Renal cortex interstitium (tissue), 11 donors: ENCODE measurements at regions not wholly inside any gene's neighbourhood (a gene's known extent, or its start where the extent isn't known, plus 50 kb on each side); places are given as distances from the start of the nearest gene placed in this dataset.

Source experiments
- DNase-seq, 11 donors: peaks; one replicate each; pipeline ENCODE4 v3.0.0-alpha.2; 2013; ENCODE audit warnings: low read depth in 9 of 11, low spot score in 4 of 11; ENCODE audit errors: extremely low read depth in 1 of 11

GRCh38 chr13:106034201-106034600 is 501.3 kb downstream of the EFNB2 start:
- DNase-seq, result no peak

- DNase-seq, result no peak
Measured at GRCh38 chr13:106033659-106034058, 501.8 kb downstream of the EFNB2 start.

GRCh38 chr13:106032441-106032840 is 503.0 kb downstream of the EFNB2 start:
- no peak for DNase-seq

GRCh38 chr13:106029676-106030290 is 505.7 kb downstream of the EFNB2 start:
- no peak for DNase-seq

GRCh38 chr13:106028911-106029310 is 506.6 kb downstream of the EFNB2 start:
- DNase-seq, result no peak

- no peak for DNase-seq
Measured at GRCh38 chr13:106011600-106011999, 523.9 kb downstream of the EFNB2 start.

GRCh38 chr13:106010836-106011235 is 524.6 kb downstream of the EFNB2 start:
- DNase-seq, result no peak

GRCh38 chr13:106008540-106008939 is 526.9 kb downstream of the EFNB2 start:
- no peak for DNase-seq

- no peak for DNase-seq
Measured at GRCh38 chr13:106007156-106007555, 528.3 kb downstream of the EFNB2 start.

GRCh38 chr13:106003651-106004050 is 531.8 kb downstream of the EFNB2 start:
- no peak for DNase-seq

GRCh38 chr13:106001443-106001842 is 534.0 kb downstream of the EFNB2 start:
- no peak for DNase-seq

GRCh38 chr13:105997581-105998550 is 537.6 kb downstream of the EFNB2 start:
- DNase-seq, result peak in 8 of 11 donors; percentile 42 to 64 (median 54)

GRCh38 chr13:105996391-105997025 is 539.0 kb downstream of the EFNB2 start:
- no peak for DNase-seq

GRCh38 chr13:105994340-105994739 is 541.1 kb downstream of the EFNB2 start:
- no peak for DNase-seq

- DNase-seq, result no peak
Measured at GRCh38 chr13:105991622-105992277, 543.7 kb downstream of the EFNB2 start.

- DNase-seq, result no peak
Measured at GRCh38 chr13:105991131-105991530, 544.3 kb downstream of the EFNB2 start.

GRCh38 chr13:105990256-105990958 is 545.1 kb downstream of the EFNB2 start:
- DNase-seq, result no peak

- DNase-seq, result no peak
Measured at GRCh38 chr13:105984646-105985045, 550.8 kb downstream of the EFNB2 start.

- DNase-seq, result no peak
Measured at GRCh38 chr13:105984236-105984635, 551.2 kb downstream of the EFNB2 start.
